GM21825 (cell line): ENCODE measurements at regions not wholly inside any gene's neighbourhood (a gene's known extent, or its start where the extent isn't known, plus 50 kb on each side); places are given as distances from the start of the nearest gene placed in this dataset.
"Not testable (repeated sequence)": the region's sequence is repeated elsewhere in the genome, so short reads cannot be mapped to it uniquely, and the experiment has no call there.

Experiments used
- ATAC-seq: cut with Tn5 transposase; IDR thresholded peaks from one replicate; pipeline ENCODE4 v1.9.1; 2021; ENCODE audit warnings: mild to moderate bottlenecking, moderate library complexity; ENCODE audit not compliant: unreplicated experiment

- ATAC-seq: no peak
Measured at GRCh38 chr5:175347931-175348330, 96.1 kb downstream of the DRD1 start.

DNA sequence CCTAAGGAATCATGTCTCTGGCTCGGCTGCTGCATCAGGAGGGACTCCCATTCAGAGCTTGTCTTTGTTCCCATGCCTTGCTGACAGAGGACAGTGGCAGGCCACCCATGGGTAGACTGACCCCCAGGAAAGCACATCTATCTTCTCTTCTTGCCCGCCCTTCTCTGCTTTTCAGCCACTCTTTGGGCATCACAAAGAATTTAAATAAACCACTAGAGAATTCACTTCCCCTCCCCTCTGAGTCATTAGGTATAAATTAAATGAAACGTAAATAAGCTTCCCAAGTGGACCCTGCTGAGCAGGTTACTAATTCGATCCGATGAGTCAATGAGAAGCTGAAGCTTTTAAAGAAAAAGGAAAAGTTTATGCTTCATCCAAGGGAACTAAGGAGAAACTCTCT is 97.0 kb downstream of the DRD1 start:
- ATAC-seq: no peak

DNA sequence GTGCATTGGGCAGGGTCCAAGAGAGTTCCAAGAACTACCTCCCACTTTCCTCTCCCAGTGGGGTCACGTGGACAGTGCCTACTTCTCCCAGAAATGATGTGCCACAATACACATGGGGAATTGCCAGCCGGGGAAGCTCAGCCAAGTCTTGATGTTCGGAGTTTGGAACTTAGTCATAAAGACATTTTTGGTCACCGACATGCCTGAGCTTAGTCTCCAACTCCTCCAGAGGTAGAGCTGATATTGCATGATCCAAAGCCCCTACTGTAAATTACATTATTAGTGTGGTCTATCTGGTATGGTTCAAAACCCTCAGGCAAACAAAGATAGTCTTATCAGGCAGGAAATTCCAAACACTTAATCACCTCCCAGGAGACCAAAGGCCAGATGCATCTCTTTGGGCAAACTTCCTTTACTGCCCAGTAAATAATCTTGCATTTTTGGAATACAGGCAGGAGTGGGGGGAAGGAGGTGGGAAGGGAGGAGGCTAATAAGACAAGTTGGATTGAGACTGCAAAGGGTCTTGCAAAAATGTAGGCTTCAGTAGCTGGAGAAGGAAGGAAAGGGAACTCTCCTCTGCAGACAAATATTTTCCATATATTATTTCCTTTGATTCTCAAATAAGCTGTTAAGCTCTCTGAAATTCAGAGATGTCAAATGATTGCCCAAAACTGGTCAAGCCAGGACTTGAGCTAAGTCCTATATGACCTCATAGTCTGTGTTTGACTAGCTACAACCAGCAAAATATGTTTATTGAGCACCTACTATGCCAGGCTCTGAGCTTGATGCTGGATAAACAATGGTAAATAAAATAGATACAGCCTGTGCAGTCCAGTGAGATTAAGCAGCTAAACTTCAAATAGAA is 99.4 kb downstream of the DRD1 start:
- ATAC-seq: no peak

DNA sequence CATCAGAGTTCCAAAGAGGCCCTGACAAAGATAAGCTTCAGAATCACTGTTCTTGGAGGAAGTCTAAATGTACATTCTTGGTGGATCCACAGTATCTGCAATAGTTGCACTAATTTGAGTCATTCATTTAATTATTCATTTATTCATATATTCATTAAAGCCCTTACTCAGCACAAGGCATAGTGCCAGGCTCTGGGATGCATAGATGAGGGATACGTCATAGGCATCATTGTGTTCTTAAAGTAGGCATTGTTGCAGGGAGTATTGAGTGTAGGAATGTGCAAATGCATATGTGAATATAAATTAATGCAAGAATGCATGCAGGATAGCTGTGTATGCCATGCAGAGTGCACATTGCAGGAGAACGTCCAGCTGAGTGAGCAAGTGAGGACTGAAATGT is 100.7 kb downstream of the DRD1 start:
- ATAC-seq: no peak

DNA sequence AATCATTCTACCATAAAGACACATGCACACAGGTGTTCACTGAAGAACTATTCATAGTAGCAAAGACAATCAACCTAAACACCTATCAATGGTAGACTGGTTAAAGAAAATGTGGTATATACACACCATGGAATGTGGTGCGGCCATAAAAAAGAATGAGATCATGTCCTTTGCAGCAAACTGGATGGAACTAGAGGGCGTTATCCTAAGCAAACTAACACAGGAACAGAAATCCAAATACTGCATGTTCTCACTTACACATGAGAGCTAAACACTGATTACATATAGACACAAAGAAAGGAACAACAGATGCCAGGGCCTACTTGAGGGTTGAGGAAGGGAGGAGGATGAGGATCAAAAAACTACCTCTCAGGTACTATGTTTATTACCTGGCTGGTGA is 103.8 kb downstream of the DRD1 start:
- ATAC-seq: no peak

DNA sequence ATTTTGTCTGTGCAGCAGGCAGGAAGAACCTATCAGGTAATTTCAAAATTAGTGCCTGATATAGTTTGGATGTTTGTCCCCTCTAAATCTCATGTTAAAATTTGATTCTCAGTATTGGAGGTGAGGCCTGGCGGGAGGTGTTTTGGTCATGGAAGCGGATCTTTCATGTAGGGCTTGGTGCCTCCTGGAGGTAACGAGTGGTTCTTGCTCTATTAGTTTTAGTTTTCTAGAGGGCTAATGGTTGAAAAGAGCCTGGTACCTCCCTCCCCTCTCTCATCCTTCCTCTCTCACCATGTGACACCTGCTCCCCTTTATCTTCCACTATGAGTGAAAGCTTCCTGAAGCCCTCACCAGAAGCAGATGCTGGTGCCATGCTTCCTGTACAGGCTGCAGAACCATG is 106.3 kb downstream of the DRD1 start:
- no peak for ATAC-seq

GRCh38 chr5:175336781-175337180 is 107.2 kb downstream of the DRD1 start:
- ATAC-seq: no peak

DNA sequence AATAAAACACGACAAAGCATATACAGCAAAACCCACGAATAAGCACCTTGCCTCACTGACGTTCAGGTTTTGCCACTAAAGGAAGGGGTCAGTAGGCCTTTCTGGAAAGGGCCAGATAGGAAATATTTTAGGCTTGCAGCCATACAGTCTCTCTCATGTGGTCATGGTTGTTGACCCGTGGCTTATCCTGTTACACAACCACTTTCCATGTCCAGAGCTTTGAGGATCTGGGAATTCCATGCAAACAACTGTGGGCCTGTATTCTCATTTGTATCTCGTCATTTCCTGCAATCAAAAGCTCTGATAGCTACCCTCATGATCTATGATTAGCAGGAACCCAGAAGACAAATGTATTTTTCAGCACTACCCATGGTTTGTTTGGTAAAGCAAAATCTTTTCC is 108.3 kb downstream of the DRD1 start:
- no peak for ATAC-seq

GRCh38 chr5:175331173-175332036 is 112.6 kb downstream of the DRD1 start:
- not testable (repeated sequence) for ATAC-seq

DNA sequence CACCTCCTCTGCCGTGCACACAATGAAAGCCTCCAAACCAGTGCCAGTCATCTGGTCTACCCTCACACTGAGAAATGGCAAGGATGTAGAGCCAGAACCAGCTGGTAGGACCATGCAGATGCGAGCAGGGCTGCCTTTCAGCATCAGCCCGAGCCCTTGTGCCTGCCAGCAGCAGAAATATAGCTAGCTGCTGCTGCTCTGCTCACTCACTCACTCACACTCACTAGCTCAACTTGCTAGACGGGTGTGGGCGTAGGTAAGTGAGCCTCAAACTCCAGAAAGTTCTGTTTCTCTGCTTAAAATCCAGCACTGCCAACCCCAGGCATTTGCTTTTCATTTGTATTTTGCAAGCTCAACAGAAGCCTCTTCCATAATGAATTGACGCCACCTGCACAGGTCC is 114.0 kb downstream of the DRD1 start:
- no peak for ATAC-seq

GRCh38 chr5:175328687-175329086 is 115.3 kb downstream of the DRD1 start:
- no peak for ATAC-seq

GRCh38 chr5:175328176-175328575 is 115.8 kb downstream of the DRD1 start:
- no peak for ATAC-seq

DNA sequence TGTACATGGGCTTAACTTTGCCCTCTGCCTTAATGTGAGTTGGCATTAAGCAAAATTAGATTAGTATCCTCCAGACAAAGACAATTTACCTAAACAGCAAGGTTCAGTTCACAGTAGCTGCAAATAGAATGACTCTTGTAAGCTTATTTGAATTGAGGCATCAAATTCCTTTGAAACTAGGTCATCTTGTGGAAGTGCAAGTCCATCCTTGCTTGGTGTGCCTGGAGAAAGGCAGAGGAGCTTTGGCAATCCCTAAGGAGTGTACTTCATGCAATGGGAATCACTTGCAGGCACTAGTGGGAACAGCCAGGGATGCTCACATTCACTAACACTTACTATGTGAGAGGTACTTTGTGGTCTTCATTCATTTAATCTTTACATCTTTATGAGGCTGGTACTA is 118.3 kb downstream of the DRD1 start:
- no peak for ATAC-seq

DNA sequence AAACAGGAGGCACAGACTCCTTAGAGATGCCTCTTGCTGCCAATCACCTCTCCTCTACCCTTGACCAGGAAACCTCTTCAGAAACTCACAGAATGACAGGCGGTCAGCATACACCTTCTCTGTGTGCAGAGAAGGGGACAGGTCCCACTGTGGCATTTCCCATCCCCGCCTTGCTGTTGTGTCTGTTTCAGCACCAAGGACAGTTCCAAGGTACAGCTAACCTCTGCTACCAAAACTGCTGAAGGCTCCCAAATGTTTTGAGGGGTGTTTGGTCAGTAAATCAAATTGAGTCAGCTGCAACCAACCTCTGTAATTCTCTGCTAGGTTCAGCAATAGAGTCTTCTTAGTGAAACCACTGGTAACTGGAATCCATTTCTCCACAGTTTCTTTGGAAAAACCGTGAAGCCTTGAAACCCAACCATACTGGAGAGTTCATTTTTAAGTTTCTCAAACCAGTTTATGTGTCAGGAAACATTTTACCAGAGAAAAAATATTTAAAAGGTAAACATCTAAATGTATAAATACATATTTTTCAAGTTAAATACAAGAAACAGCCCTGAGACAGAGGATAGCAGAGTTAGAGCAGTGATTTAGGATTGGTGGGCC is 122.0 kb downstream of the DRD1 start:
- no peak for ATAC-seq

- ATAC-seq: no peak
Measured at GRCh38 chr5:175319199-175319598, 124.8 kb downstream of the DRD1 start.

GRCh38 chr5:175317872-175318271 is 126.1 kb downstream of the DRD1 start:
- ATAC-seq: no peak

GRCh38 chr5:175309218-175309810 is 134.7 kb downstream of the DRD1 start:
- no peak for ATAC-seq

- ATAC-seq: no peak
Measured at GRCh38 chr5:175308701-175309100, 135.3 kb downstream of the DRD1 start.

GRCh38 chr5:175306381-175306780 is 137.6 kb downstream of the DRD1 start:
- no peak for ATAC-seq

GRCh38 chr5:175305251-175305650 is 138.7 kb downstream of the DRD1 start:
- ATAC-seq: no peak

DNA sequence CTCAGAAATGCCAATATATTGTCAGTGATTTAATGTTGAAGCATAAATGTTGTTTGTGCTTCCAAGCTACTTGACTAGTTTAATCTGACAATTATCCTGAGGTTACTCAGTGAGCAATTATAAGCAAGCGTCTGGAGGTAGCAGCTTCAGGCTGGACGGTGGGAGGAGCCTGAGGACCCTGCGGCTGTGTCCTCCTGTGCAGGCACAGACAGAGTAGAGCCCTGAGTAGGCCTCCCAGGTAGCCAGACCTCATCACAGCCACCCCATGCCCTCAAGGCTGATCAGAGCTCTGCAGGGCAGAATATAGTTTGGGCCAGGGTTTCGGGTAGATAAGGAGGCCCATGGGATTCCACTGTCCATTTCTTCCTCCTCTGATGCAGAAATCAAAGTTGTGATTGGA is 153.6 kb downstream of the DRD1 start:
- ATAC-seq: no peak
